ENCODE measurements at regions not wholly inside any gene's neighbourhood (a gene's known extent, or its start where the extent isn't known, plus 50 kb on each side); places are given as distances from the start of the nearest gene placed in this dataset.
"Not testable (repeated sequence)": the region's sequence is repeated elsewhere in the genome, so short reads cannot be mapped to it uniquely, and the experiment has no call there.

GRCh38 chr13:90498096-90498495 is 849.4 kb upstream of the MIR17HG start:
- H3K9me3 Mint-ChIP-seq, result no peaks in the 10 kb centered on the region
- no peaks in the 10 kb centered on the region for H3K27me3 Mint-ChIP-seq
- H3K4me1 Mint-ChIP-seq, result no peaks in the 10 kb centered on the region
- no peaks in the 10 kb centered on the region for H3K36me3 Mint-ChIP-seq
- H3K27ac Mint-ChIP-seq, result no peak overlapping the region
- H3K4me3 Mint-ChIP-seq, result no peak overlapping the region

DNA sequence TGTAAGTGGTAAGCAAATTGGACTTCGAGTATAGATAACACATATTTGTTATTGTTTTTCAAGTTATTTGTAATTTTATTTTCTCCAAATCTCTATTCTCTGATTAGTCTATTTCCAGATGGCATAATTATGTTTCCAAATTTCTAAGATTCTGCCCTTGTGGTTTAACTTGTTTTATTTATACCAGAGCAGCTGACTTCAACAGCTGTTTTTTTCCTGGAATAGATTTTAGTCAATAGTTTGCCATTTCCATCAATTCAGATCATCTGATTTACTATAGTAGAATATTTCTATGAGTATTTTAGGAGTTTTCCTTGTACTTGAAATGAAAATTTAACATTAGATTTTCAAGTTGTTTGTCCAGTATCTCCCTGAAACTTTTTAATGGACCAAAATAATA is 848.7 kb upstream of the MIR17HG start:
- no peaks in the 10 kb centered on the region for H3K27me3 Mint-ChIP-seq
- no peak overlapping the region for H3K4me3 Mint-ChIP-seq
- H3K27ac Mint-ChIP-seq, result no peak overlapping the region
- H3K4me1 Mint-ChIP-seq, result no peaks in the 10 kb centered on the region
- no peaks in the 10 kb centered on the region for H3K9me3 Mint-ChIP-seq
- no peaks in the 10 kb centered on the region for H3K36me3 Mint-ChIP-seq

- H3K4me1 Mint-ChIP-seq, result no peaks in the 10 kb centered on the region
- no peaks in the 10 kb centered on the region for H3K9me3 Mint-ChIP-seq
- no peak overlapping the region for H3K27ac Mint-ChIP-seq
- no peak overlapping the region for H3K4me3 Mint-ChIP-seq
- H3K36me3 Mint-ChIP-seq, result no peaks in the 10 kb centered on the region
- H3K27me3 Mint-ChIP-seq, result no peaks in the 10 kb centered on the region
Observed at GRCh38 chr13:90500569-90500968, 846.9 kb upstream of the MIR17HG start.

GRCh38 chr13:90502153-90502552 is 845.3 kb upstream of the MIR17HG start:
- Mint-ChIP-seq H3K4me3 (no peak overlapping the region), H3K4me1 (no peaks in the 10 kb centered on the region), H3K9me3 (no peaks in the 10 kb centered on the region), H3K27me3 (no peaks in the 10 kb centered on the region), H3K36me3 (no peaks in the 10 kb centered on the region), H3K27ac (no peak overlapping the region)

DNA sequence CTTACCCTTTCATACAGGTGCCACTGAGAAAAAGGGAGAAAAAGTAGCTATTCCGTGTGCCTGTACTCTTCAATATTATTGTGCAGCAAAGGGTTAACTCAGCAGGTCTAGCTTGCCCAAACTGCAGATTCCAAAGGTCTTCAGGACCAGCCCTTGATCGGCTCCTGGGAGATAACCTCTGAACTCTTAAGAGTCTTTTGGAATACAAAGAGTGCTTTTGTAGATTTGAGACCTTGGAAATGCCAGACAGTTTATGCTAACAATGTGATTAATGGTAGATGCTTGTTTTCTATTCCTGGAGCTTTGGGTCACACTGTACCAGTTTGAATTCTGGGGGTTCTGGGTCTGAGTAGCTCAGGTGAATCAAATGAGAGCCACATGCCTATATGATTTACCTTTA is 844.7 kb upstream of the MIR17HG start:
- Mint-ChIP-seq H3K4me3 (no peak overlapping the region), H3K27me3 (no peaks in the 10 kb centered on the region), H3K9me3 (no peaks in the 10 kb centered on the region), H3K27ac (no peak overlapping the region), H3K4me1 (no peaks in the 10 kb centered on the region), H3K36me3 (no peaks in the 10 kb centered on the region)

GRCh38 chr13:90510319-90510718 is 837.2 kb upstream of the MIR17HG start:
- Mint-ChIP-seq H3K9me3 (peaks cover 7% of the 10 kb centered on the region), H3K4me1 (no peaks in the 10 kb centered on the region), H3K4me3 (no peak overlapping the region), H3K27me3 (no peaks in the 10 kb centered on the region), H3K27ac (no peak overlapping the region), H3K36me3 (no peaks in the 10 kb centered on the region)

DNA sequence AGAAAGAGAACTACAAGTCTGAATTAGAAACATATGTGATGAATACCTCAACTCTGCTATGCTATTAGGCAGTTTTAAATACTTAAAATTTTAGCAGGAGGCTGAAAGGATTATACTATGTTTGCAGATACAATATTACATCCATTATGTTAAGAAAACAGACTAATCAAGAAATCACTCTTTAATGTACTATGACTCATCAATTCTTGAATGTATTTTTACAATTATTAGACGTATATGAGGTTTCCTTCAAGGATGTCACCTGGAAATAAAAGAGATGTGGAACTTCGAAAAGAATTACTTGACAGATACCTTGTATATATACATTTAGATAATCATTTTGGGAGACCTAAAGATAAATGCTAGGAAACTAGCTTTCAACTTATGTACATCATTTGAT is 835.6 kb upstream of the MIR17HG start:
- Mint-ChIP-seq H3K9me3 (peaks cover 7% of the 10 kb centered on the region), H3K27me3 (no peaks in the 10 kb centered on the region), H3K27ac (no peak overlapping the region), H3K4me1 (no peaks in the 10 kb centered on the region), H3K4me3 (no peak overlapping the region), H3K36me3 (no peaks in the 10 kb centered on the region)

DNA sequence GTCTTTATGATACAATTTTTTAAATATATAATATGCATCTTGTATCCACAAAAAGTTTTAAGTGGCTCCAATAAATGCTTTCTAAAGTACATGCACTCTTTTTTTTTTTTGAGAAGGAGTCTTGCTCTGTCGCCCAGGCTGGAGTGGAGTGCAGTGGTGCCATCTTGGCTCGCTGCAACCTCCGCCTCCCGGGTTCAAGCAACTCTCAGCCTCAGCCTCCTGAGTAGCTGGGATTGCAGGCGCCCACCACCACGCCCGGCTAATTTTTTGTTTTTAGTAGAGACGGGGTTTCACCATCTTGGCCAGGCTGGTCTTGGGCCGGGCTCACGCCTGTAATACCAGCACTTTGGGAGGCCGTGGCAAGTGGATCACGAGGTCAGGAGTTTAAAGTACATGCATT is 832.8 kb upstream of the MIR17HG start:
- not testable (repeated sequence) for H3K9me3 Mint-ChIP-seq, H3K27me3 Mint-ChIP-seq, H3K4me3 Mint-ChIP-seq, H3K27ac Mint-ChIP-seq, H3K36me3 Mint-ChIP-seq, H3K4me1 Mint-ChIP-seq

DNA sequence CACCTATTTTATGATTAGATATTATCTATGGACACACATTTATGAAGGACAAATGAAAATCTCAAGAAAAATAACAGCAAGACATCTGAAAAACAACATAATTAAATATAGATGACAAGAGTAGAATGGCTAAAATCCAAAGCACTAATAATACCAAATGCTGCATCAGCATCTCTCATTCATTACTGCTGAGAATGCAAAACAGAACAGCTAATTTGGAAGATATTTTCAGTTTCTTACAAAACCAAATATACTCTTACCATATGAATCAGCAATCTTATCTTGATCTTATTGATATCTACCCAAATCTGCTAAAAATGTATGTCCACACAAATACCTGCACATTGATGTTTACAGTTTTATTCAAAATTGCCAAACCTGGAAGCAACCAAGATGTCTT is 829.1 kb upstream of the MIR17HG start:
- Mint-ChIP-seq H3K4me3 (no peak overlapping the region), H3K4me1 (no peaks in the 10 kb centered on the region), H3K27me3 (no peaks in the 10 kb centered on the region), H3K36me3 (no peaks in the 10 kb centered on the region), H3K27ac (no peak overlapping the region), H3K9me3 (peaks cover 20% of the 10 kb centered on the region)

DNA sequence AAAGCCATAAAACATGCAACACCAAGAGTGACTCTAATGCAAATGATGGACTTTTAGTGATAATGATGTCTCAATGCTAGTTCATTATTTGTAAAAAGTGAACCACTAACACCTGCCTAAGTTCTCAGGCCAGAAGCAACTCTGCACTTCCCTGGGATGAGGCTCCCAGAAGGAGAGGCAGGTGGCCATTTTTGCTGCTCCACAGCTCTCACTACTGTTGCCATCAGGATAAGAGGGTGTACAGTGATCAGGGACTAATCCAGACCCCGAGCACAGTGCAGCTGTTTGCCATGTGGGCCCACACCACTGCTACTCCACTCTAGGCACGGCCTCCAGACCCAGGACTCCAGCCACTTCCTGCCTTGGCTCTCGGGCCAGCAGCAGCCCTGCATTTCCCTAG is 828.3 kb upstream of the MIR17HG start:
- no peak overlapping the region for H3K4me3 Mint-ChIP-seq
- no peak overlapping the region for H3K27ac Mint-ChIP-seq
- H3K9me3 Mint-ChIP-seq, result peaks cover 20% of the 10 kb centered on the region
- H3K27me3 Mint-ChIP-seq, result no peaks in the 10 kb centered on the region
- no peaks in the 10 kb centered on the region for H3K36me3 Mint-ChIP-seq
- H3K4me1 Mint-ChIP-seq, result no peaks in the 10 kb centered on the region

DNA sequence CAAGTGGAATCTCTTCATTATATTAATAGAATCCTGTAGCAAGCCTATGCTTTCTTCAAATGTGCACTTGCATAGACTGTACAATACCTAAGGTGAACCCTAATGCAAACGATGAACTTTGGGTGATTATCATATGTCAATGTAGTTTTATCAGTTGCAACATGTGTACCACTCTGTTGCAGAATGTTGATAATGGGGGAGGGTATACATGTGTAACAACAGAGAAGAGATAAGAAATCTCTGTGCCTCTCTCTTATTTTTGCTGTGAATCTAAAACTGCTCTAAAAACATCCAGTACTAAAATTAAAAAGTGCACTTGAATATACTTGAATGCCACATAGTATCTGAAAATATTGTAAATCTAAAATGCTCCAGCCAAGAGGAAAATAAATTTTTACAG is 820.8 kb upstream of the MIR17HG start:
- no peak overlapping the region for H3K4me3 Mint-ChIP-seq
- peaks cover 12% of the 10 kb centered on the region for H3K9me3 Mint-ChIP-seq
- H3K27me3 Mint-ChIP-seq, result no peaks in the 10 kb centered on the region
- no peak overlapping the region for H3K27ac Mint-ChIP-seq
- no peaks in the 10 kb centered on the region for H3K4me1 Mint-ChIP-seq
- H3K36me3 Mint-ChIP-seq, result no peaks in the 10 kb centered on the region

GRCh38 chr13:90531744-90532143 is 815.7 kb upstream of the MIR17HG start:
- no peaks in the 10 kb centered on the region for H3K9me3 Mint-ChIP-seq
- H3K4me3 Mint-ChIP-seq, result no peak overlapping the region
- no peaks in the 10 kb centered on the region for H3K4me1 Mint-ChIP-seq
- no peaks in the 10 kb centered on the region for H3K36me3 Mint-ChIP-seq
- no peak overlapping the region for H3K27ac Mint-ChIP-seq
- no peaks in the 10 kb centered on the region for H3K27me3 Mint-ChIP-seq

GRCh38 chr13:90532861-90533492 is 814.5 kb upstream of the MIR17HG start:
- Mint-ChIP-seq H3K9me3 (no peaks in the 10 kb centered on the region), H3K4me1 (no peaks in the 10 kb centered on the region), H3K4me3 (no peak overlapping the region), H3K27ac (no peak overlapping the region), H3K27me3 (no peaks in the 10 kb centered on the region), H3K36me3 (no peaks in the 10 kb centered on the region)

DNA sequence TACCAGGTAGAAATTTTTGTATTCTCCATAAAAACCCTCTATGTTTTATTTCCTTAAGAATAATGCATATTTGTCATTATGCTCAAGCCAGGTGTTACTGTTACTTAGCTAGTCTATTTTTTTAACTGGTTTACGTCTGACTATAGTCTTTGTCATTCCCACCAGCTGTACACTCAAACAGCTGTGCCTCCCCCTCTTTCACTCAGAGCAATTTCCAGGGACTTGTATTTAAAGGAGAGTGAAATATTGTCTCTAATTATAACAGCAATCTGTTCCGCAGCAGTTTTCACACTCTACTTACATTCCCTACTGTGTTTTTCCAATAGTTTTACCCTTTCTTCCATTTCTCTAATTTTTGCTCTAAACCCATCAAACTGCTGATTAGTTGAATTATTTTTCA is 813.6 kb upstream of the MIR17HG start:
- no peaks in the 10 kb centered on the region for H3K36me3 Mint-ChIP-seq
- H3K27ac Mint-ChIP-seq, result no peak overlapping the region
- H3K9me3 Mint-ChIP-seq, result no peaks in the 10 kb centered on the region
- H3K4me1 Mint-ChIP-seq, result no peaks in the 10 kb centered on the region
- no peaks in the 10 kb centered on the region for H3K27me3 Mint-ChIP-seq
- H3K4me3 Mint-ChIP-seq, result no peak overlapping the region

GRCh38 chr13:90534617-90535370 is 812.7 kb upstream of the MIR17HG start:
- no peaks in the 10 kb centered on the region for H3K36me3 Mint-ChIP-seq
- H3K4me3 Mint-ChIP-seq, result no peak overlapping the region
- no peaks in the 10 kb centered on the region for H3K9me3 Mint-ChIP-seq
- no peaks in the 10 kb centered on the region for H3K27me3 Mint-ChIP-seq
- H3K27ac Mint-ChIP-seq, result no peak overlapping the region
- H3K4me1 Mint-ChIP-seq, result no peaks in the 10 kb centered on the region

DNA sequence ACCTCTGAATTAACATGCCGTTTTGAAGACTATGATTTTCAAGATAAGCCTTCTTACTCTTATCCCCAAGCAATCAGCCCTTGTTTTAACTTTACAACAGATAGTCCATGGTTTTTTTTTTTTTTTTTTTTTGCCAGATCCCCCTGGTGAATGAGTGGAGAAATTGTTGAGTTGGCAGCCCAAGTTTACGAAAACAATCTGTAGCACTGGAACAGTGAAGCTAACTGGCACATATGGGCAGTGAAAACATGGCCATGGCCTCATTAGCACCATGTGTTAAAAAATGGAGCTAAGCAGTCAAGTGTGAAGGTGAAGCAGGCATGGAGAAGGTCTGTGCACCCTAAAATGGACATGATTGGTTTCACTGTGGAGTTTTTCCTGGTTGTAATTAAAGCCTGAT is 812.1 kb upstream of the MIR17HG start:
- Mint-ChIP-seq H3K4me1 (no peaks in the 10 kb centered on the region), H3K4me3 (no peak overlapping the region), H3K9me3 (no peaks in the 10 kb centered on the region), H3K36me3 (no peaks in the 10 kb centered on the region), H3K27me3 (no peaks in the 10 kb centered on the region), H3K27ac (no peak overlapping the region)

- no peak overlapping the region for H3K27ac Mint-ChIP-seq
- H3K4me1 Mint-ChIP-seq, result no peaks in the 10 kb centered on the region
- no peak overlapping the region for H3K4me3 Mint-ChIP-seq
- no peaks in the 10 kb centered on the region for H3K27me3 Mint-ChIP-seq
- no peaks in the 10 kb centered on the region for H3K9me3 Mint-ChIP-seq
- H3K36me3 Mint-ChIP-seq, result no peaks in the 10 kb centered on the region
Observed at GRCh38 chr13:90538063-90538462, 809.4 kb upstream of the MIR17HG start.

Data from activated naive CD4-positive, alpha-beta T cell treated with anti-CD3 and anti-CD28 coated beads, Interleukin-2, amount 50 U/mL, for 24 hours (primary cell).